ENCODE measurements at regions not wholly inside any gene's neighbourhood (a gene's known extent, or its start where the extent isn't known, plus 50 kb on each side); places are given as distances from the start of the nearest gene placed in this dataset.

GRCh38 chr5:174355995-174356394 lies 310.5 kb downstream of the NSG2 start (continued):
- no peak for TF ChIP-seq CHD7 (IDR thresholded peaks at IDR 0.05; ENCODE audit: insufficient replicate concordance, low read length)
- TF ChIP-seq CTBP2 (IDR thresholded peaks at IDR 0.05; ENCODE audit: borderline replicate concordance, insufficient read depth, insufficient read length, low read length): no peak
- no peak for TF ChIP-seq GABPA (IDR thresholded peaks at IDR 0.05; ENCODE audit: borderline replicate concordance, insufficient read depth, low read length)
- TF ChIP-seq TAF7 (optimal IDR thresholded peaks at IDR 0.05; ENCODE audit: borderline replicate concordance, low read depth, low read length): no peak
- no peak for TF ChIP-seq USF2 (IDR thresholded peaks at IDR 0.05; ENCODE audit: low read length)
- TF ChIP-seq RFX5 (IDR thresholded peaks at IDR 0.05; ENCODE audit: borderline replicate concordance, low read depth, low read length): no peak
- TF ChIP-seq JUND (IDR thresholded peaks at IDR 0.05; ENCODE audit: low read length): no peak
- TF ChIP-seq BACH1 (IDR thresholded peaks at IDR 0.05; ENCODE audit: low read length): no peak
- TF ChIP-seq CEBPB (IDR thresholded peaks at IDR 0.05; ENCODE audit: low read depth, low read length): no peak
- TF ChIP-seq CHD1 (IDR thresholded peaks at IDR 0.05; ENCODE audit: low read depth, low read length): no peak
- no peak for TF ChIP-seq FOSL1 (IDR thresholded peaks at IDR 0.05; ENCODE audit: insufficient read depth, low read depth, low read length)
